Astrocyte of the spinal cord (primary cell): ENCODE measurements at regions not wholly inside any gene's neighbourhood (a gene's known extent, or its start where the extent isn't known, plus 50 kb on each side); places are given as distances from the start of the nearest gene placed in this dataset.
A peak's percentile ranks its signal among the peaks of the same experiment; 100 is the strongest.

Source experiments
- DNase-seq: peaks from one replicate; pipeline ENCODE4 v3.0.0; 2011; ENCODE audit warnings: low read depth, low spot score
- H3K4me3 ChIP-seq: 2 replicates; pipeline ENCODE4 v1.5.1; 2011; ENCODE audit warnings: low read depth, mild to moderate bottlenecking, low read length, moderate library complexity
- in situ Hi-C: cut with HindIII; loops from 2 replicates; pipeline ENCODE4 v1.10.0; 2017; ENCODE audit warnings: low sequenced_read_pairs
- TF ChIP-seq, protein P1 (sequence below): IDR thresholded peaks from 2 replicates; pipeline ENCODE4 v1.5.1; 2012; ENCODE audit warnings: low read depth, mild to moderate bottlenecking, low read length, inconsistent platforms

DNA sequence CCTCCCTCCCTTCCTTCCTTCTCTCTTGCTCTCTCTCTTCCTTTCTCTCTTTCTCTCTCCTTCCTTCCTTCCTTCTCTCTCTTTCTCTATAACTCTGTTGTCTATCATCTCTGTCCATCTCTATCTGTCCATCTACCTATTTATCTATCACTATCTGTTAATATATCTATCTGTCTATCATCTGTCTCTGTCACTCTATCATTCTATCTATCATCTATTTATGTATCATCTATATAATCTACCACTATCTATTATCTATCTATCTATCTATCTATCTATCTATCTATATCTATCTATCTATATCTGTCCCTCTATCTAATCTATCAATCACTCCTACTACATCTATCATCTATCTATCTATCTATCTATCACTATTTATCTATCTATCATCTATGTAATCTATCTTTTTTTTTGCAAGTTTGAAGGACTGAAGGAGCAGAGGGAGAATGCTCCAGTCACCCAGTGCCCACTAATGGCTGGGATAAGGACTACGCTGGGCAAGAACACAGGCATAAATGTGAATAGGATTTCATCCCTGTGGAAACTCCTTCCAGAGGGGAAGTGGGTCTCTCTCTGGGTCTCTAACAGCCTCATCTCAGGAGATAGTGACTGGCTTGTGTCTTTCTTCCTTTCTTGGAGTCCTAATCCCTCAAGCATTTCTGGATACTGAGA lies 427.0 kb downstream of the LPIN1 start:
- in situ Hi-C loops: no loop called here
- peak; percentile 21 for DNase-seq
- TF ChIP-seq, protein P1, sequence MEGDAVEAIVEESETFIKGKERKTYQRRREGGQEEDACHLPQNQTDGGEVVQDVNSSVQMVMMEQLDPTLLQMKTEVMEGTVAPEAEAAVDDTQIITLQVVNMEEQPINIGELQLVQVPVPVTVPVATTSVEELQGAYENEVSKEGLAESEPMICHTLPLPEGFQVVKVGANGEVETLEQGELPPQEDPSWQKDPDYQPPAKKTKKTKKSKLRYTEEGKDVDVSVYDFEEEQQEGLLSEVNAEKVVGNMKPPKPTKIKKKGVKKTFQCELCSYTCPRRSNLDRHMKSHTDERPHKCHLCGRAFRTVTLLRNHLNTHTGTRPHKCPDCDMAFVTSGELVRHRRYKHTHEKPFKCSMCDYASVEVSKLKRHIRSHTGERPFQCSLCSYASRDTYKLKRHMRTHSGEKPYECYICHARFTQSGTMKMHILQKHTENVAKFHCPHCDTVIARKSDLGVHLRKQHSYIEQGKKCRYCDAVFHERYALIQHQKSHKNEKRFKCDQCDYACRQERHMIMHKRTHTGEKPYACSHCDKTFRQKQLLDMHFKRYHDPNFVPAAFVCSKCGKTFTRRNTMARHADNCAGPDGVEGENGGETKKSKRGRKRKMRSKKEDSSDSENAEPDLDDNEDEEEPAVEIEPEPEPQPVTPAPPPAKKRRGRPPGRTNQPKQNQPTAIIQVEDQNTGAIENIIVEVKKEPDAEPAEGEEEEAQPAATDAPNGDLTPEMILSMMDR: peak; percentile 61

DNA sequence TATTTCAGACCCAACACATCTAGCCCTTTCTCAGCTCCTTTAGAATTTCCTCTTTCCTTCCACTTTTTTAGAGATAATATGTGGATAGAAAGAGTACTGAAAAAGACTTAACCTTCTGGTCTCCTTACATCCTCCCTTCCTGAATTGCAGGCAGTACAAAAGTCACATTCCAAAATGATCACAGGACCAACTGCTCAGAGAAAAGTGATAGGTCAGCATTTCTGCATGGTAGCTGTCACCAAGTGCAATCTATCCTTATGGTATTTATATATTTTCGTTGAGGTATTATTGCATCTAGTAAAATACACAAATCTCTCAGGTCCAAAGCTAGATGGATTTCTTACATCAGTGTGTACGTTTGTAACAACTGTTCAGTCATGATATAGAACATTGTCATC lies 427.5 kb downstream of the LPIN1 start:
- in situ Hi-C loops: no loop called here
- no peak overlapping the region for H3K4me3 ChIP-seq
- no peak for DNase-seq
- TF ChIP-seq, protein P1: no peak

More for the DNA sequence above, 427.0 kb downstream of the LPIN1 start:
- H3K4me3 ChIP-seq: no peak overlapping the region

DNA sequence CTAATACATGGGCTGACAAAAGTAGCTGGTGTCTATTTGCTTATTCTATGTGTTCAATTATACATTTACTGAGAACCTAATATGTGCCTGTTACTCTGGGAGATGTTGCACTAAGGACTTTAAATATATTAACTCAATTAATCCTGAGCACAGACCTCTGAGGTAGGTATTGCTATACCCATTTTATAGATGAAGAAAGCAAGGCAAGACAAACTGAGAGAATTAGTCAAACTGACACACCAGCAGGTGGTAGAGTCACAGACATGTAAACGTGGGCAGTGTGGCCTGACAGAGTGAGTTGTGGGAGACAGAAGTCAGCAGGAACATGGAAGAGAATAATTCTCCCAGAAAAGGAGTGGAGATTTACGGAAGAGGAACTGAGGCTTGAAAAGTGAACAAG lies 428.9 kb downstream of the LPIN1 start:
- in situ Hi-C loops: no loop called here
- DNase-seq: no peak
- TF ChIP-seq, protein P1: no peak
- H3K4me3 ChIP-seq: no peak overlapping the region

DNA sequence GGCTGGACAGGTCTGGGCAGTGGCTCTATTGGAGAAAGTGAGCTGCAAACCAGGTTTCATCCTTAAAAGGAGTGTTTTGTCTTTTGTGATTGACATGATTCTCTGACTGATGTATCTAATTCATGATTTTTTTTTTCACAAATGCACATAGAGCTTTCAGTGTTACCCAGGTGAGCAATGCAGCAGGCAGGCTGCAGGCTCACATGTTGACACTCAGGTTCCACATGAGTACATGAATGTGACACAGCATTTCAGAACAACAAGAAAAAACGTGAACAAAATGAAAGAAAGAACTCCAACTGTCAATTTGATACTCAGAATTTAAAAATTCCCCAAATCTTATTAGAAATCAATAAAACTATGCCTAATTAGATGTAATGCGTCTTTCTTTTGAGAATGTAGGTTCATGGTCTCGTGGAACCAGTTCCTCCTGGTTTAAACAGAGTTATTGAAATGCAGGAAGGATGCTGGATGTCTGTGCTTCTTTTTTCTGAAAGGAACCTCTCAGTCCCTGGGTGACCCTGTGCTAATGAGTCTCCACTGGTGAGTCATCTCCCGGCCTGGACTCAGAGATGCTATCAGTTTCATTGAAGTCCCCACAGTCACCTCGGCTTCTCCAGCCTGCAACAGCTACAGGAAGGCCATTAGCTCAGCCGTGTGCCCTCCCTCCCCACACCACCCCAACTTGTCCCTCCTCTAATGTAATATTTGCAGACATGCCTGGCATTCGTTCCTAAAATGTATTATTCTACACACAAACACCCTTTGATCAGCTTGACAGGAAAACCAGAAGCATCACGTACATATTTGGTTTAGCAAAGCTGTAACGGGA lies 430.4 kb downstream of the LPIN1 start:
- in situ Hi-C loops: no loop called here
- DNase-seq: peak; percentile 74
- no peak overlapping the region for H3K4me3 ChIP-seq
- TF ChIP-seq, protein P1: no peak

DNA sequence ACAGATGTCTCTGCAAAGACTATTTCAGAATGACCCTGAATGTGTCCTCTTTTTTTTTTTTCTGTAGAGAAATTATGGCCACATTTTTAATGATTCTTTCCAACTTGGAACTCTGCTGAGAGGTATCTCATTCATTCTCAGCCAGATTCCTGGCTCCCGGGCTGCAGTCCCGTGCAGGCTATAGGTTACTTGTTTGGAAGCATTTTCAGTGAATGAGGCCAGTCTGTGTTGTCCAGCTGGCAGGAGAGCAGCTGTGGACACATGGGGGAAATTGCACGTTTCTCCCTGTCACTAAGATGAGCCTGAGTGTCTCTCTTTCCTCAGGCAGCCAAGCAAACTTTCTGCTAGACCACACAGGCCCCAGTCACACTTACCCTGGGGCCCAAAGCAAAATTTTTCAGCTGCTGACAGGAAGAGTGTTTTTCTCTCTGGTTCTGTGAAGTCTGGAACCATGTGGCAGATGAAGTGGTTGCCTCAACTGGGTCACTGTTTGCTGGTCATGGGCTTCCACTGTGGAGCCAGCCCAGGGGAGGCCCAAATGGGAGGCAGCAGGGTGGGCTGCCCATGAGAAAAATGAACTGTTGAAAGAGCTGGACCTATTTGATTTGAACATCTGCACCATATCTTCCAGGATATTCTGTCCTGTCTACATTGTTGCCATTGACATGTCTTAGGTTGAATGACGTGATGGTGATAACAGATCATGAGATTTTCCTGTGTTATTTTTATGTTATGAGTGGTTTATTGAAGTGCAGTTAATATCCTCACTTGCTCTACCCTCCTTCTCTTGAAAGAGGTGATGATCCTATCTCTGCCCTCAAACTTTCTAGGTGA lies 431.2 kb downstream of the LPIN1 start:
- in situ Hi-C loops: no loop called here
- DNase-seq: peak; percentile 46
- TF ChIP-seq, protein P1: no peak
- H3K4me3 ChIP-seq: no peak overlapping the region
